Activated T-cell treated with anti-CD3 and anti-CD28 coated beads, Interleukin-2, amount 50 U/mL, for 72 hours (primary cell): ENCODE measurements at regions not wholly inside any gene's neighbourhood (a gene's known extent, or its start where the extent isn't known, plus 50 kb on each side); places are given as distances from the start of the nearest gene placed in this dataset.
"Not testable (repeated sequence)": the region's sequence is repeated elsewhere in the genome, so short reads cannot be mapped to it uniquely, and the experiment has no call there.

Experiments used
- ATAC-seq, 2 donors: fragments of 150-1000 bp; cut with Tn5 transposase; replicated peaks in 1 of 2; 2 replicates each; pipeline ENCODE4 v1.10.0; 2021; ENCODE audit warnings: moderate library complexity in 2 of 2, mild to moderate bottlenecking in 1 of 2
- DNase-seq, 2 donors: peaks; one replicate each; pipeline ENCODE4 v3.0.0; 2021 to 2022; ENCODE audit warnings: mixed read lengths in 1 of 2
- H3K27ac Mint-ChIP-seq: one replicate; pipeline ENCODE4 v1.8.0; 2022; ENCODE audit warnings: mild to moderate bottlenecking, moderate library complexity, mixed read lengths
- H3K27me3 Mint-ChIP-seq: one replicate; pipeline ENCODE4 v1.8.0; 2022; ENCODE audit warnings: low read depth, mixed read lengths
- H3K36me3 Mint-ChIP-seq, 2 donors: one replicate each; pipeline ENCODE4 v1.8.0; 2022; ENCODE audit warnings: mixed read lengths in 2 of 2, mild to moderate bottlenecking in 1 of 2; ENCODE audit not compliant: insufficient read depth in 2 of 2
- H3K4me1 Mint-ChIP-seq: one replicate; pipeline ENCODE4 v1.8.0; 2022; ENCODE audit warnings: low read depth, mixed read lengths
- H3K4me3 Mint-ChIP-seq, 2 donors: one replicate each; pipeline ENCODE4 v1.8.0; 2022; ENCODE audit warnings: mild to moderate bottlenecking in 2 of 2, mixed read lengths in 2 of 2, moderate library complexity in 2 of 2
- H3K9me3 Mint-ChIP-seq, 2 donors: one replicate each; pipeline ENCODE4 v1.8.0; 2022; ENCODE audit warnings: mixed read lengths in 2 of 2

DNA sequence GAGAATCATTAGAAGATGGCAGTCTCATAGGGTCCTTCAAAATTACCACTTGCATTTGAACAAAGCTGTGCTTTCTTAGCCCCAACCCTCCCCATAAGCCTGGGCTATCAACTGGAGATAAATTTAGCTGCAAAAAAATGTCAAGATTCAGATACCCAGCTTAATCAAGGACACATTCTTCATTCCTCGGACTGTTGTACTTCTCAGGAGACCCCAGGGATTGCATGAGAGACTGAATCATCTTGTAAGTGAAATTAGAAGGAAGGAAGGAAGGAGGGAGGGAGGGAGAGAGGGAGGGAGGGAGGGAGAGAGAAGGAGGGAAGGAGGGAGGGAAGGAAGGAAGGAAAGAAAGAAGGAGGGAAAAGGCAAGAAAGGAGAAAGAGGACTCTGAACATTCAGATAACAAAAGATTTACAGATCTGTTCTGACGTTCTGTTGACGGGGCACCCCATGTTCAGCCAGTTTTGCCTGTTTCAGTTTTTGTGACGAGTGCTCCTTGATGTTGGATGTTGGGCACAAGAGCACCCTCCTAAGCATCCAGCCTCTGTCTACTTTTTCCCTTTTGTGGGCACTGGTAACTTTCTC lies 498.7 kb downstream of the PREX1 start:
- Mint-ChIP-seq H3K9me3 (no peaks in the 10 kb centered on the region), H3K4me3 (no peak overlapping the region), H3K4me1 (no peaks in the 10 kb centered on the region), H3K36me3 (no peaks in the 10 kb centered on the region), H3K27ac (no peak overlapping the region), H3K27me3 (peaks cover 15% of the 10 kb centered on the region)
- DNase-seq (no peak), ATAC-seq (no peak)

DNA sequence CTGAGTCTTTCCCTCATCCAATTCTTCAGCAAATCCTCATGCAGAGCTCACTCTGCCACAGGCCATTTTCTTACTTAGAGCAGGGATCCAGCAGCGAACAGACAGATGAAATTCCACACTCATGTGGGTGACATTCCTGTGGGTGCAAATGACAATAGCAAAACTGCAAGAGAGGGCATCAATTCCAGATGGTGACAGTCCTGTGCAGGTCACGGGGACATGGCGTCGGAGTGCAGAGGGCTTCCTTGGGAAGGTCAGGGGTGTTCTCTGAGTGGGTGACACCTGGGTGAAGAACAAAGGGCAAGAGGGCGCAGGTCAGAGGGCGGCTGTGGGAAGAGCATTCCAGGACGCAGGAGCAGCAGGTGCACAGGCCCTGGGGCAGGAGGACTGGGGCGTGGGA lies 500.0 kb downstream of the PREX1 start:
- DNase-seq, H3K4me1 Mint-ChIP-seq, H3K9me3 Mint-ChIP-seq, H3K36me3 Mint-ChIP-seq, ATAC-seq, H3K4me3 Mint-ChIP-seq, H3K27ac Mint-ChIP-seq: not testable (repeated sequence)
- peaks cover 15% of the 10 kb centered on the region for H3K27me3 Mint-ChIP-seq

DNA sequence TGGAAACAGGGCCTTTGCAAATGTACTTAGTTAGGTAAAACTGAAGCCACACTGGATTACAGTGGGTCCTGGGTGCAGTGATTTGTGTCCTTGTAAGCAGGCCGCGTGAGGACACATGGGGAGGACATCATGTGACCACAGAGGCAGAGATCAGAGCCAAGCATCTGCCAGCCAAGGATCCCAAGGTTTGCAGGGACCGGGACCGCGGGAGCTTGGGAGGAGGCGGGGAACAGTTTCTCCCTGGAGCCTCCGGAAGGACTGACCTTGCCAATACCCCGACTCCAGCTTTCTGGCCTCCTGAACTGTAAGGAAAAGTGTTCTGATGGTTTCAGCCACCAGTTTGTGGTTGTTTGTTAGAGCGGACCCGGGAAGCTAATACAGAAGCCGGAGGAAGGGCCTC lies 500.9 kb downstream of the PREX1 start:
- DNase-seq (no peak), ATAC-seq (no peak)
- Mint-ChIP-seq H3K9me3 (no peaks in the 10 kb centered on the region), H3K4me1 (no peaks in the 10 kb centered on the region), H3K36me3 (no peaks in the 10 kb centered on the region), H3K4me3 (no peak overlapping the region), H3K27me3 (peaks cover 14% of the 10 kb centered on the region), H3K27ac (no peak overlapping the region)

DNA sequence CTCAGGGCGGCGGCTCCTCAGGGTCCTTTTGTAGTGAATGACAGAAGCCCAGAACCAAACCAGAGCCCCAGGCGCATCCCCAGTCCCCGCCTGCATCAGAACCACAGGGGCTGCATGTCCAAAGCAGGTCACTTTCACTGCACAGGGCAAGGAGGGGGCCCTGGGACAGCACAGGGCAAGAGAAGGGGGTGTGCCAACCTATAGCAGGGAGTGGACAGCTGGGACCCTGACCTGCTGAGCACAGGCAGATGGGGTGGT lies 501.4 kb downstream of the PREX1 start:
- Mint-ChIP-seq H3K9me3 (no peaks in the 10 kb centered on the region), H3K27me3 (peaks cover 11% of the 10 kb centered on the region), H3K27ac (no peak overlapping the region), H3K36me3 (no peaks in the 10 kb centered on the region), H3K4me3 (no peak overlapping the region), H3K4me1 (no peaks in the 10 kb centered on the region)
- ATAC-seq (no peak), DNase-seq (no peak)

DNA sequence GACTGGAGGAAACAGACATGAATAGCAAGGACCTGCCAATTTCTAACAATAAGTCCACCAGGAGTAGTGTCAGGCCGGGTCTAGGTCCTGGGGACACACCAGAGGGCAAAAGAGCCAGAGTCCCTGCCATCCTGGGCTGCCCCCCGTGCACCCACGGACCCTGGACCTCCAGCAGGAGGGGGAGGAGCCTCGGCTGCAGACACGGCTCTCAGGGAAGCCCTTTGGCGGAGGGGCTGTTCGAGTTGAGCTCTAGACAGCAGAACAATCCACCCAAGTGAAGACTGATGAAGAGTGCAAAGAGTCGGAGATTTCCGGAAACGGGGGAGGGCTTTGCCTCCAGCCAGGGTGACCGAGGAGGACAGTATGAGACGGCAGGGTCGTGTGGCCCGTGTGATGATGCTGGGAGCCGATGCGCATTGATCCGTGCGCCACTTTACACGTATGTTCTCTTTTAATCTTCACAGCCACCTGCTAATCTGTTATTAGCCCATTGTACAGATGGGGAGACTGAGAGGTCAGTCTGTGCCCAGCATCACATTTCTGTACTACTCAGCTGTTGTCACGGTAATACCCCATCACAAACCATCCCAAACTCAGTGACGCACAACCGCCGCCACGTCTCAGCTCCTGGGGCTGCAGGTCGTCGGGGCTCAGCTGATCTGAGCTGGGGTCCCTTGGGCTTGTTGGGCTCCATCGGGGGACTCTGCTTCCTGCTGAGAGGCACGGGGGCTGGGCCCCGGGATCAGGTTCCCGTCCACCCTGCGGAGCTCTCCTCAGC lies 502.0 kb downstream of the PREX1 start:
- Mint-ChIP-seq H3K9me3 (no peaks in the 10 kb centered on the region), H3K4me1 (no peaks in the 10 kb centered on the region)
- no peak for ATAC-seq

DNA sequence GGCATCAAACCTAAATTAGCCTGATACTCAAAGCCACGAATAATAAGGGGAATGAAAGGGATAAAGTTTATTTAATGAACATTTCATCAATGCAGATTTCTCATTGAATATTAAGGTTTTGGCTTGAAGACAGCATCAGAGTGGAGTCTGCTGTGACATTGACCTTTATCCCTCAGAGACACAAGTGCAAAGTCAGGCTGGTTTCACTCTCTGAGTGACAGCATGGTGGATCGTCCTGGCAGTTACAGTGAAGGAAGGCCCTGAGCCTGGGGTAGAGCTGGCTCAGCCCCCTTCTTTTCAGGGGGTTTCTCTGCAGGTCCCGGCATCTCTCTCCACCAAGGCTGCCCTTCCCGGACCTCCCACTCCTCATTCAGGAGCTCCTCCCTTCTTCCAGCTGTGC lies 503.1 kb downstream of the PREX1 start:
- Mint-ChIP-seq H3K4me3 (no peak overlapping the region), H3K4me1 (no peaks in the 10 kb centered on the region), H3K9me3 (no peaks in the 10 kb centered on the region), H3K27me3 (peaks cover 11% of the 10 kb centered on the region), H3K27ac (no peak overlapping the region), H3K36me3 (no peaks in the 10 kb centered on the region)
- ATAC-seq = no peak
- no peak for DNase-seq

More for the DNA sequence above, 502.0 kb downstream of the PREX1 start:
- Mint-ChIP-seq H3K27me3 (peaks cover 11% of the 10 kb centered on the region), H3K36me3 (no peaks in the 10 kb centered on the region), H3K27ac (no peak overlapping the region), H3K4me3 (no peak overlapping the region)
- DNase-seq = no peak

DNA sequence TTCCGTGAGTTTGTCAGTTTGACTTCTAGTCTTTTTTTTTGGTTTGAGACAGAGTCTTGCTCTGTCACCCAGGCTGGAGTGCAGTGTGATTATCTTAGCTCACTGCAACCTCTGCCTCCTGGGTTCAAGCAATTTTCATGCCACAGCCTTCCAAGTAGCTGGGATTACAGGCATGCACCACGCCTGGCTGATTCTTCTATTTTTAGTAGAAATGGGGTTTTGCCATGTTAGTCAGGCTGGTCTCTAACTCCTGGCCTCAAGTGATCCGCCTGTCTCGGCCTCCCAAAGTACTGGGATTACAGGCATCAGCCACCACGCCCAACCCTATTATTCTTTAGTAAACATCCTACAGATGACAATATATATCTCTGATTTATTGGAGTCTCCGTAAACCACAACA lies 506.5 kb downstream of the PREX1 start:
- Mint-ChIP-seq H3K27me3 (peaks cover 5% of the 10 kb centered on the region), H3K4me1 (no peaks in the 10 kb centered on the region), H3K36me3 (no peaks in the 10 kb centered on the region), H3K4me3 (no peak overlapping the region), H3K27ac (no peak overlapping the region), H3K9me3 (no peaks in the 10 kb centered on the region)
- DNase-seq (no peak), ATAC-seq (no peak)

DNA sequence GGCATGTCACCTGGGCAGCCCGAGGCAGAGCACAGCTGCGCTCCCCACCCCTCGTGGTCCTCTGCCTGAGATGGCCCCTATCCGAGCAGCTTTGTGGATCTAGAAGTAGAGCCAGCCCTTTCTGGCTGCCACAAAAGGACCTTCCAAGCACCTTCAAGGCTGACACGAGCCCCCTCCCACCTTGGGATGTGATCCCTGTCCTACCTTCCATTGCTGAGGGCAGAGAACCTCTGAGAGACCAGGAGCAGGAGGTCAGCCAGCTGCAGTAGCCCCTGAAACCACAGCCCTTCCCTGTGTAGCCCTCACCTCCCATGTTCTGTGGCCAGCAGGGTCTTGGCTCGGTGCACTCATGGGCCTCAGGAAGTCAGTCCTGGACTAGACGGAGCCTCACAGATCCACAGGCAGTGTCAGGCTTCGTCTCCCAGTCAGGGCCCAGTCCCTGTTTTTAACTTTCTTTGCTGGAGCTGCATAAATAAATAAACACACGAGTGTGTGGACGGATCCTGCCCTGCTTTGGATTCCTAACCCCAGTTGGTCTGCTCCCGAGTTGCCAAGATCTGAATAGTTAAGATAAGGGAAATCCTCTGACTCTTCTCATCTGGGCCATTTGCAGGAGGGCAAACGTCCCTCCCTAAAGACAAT lies 507.7 kb downstream of the PREX1 start:
- Mint-ChIP-seq H3K36me3 (no peaks in the 10 kb centered on the region), H3K27me3 (peaks cover 1% of the 10 kb centered on the region), H3K4me3 (no peak overlapping the region), H3K27ac (no peak overlapping the region), H3K4me1 (no peaks in the 10 kb centered on the region), H3K9me3 (no peaks in the 10 kb centered on the region)
- ATAC-seq = no peak
- no peak for DNase-seq

DNA sequence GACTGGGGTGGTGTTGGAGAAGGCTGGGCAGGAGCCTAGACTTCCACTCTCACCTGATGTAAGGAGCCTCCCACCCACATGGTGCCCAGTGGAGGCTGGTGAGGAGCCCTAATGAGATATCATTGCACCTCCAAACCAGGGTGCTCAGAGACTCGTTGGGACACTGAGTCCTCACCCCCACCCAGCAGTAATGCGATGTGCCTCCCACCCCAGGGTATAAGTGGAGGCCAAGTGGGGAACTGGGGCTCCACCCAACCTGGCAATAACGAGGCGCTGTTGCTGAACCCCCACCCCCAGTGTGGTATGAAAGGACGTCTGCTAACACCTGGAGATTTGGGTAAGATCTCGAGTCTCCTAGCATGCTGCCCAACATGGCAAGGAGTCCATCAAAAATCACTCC lies 510.2 kb downstream of the PREX1 start:
- Mint-ChIP-seq H3K27ac (no peak overlapping the region), H3K36me3 (no peaks in the 10 kb centered on the region), H3K4me1 (no peaks in the 10 kb centered on the region)

DNA sequence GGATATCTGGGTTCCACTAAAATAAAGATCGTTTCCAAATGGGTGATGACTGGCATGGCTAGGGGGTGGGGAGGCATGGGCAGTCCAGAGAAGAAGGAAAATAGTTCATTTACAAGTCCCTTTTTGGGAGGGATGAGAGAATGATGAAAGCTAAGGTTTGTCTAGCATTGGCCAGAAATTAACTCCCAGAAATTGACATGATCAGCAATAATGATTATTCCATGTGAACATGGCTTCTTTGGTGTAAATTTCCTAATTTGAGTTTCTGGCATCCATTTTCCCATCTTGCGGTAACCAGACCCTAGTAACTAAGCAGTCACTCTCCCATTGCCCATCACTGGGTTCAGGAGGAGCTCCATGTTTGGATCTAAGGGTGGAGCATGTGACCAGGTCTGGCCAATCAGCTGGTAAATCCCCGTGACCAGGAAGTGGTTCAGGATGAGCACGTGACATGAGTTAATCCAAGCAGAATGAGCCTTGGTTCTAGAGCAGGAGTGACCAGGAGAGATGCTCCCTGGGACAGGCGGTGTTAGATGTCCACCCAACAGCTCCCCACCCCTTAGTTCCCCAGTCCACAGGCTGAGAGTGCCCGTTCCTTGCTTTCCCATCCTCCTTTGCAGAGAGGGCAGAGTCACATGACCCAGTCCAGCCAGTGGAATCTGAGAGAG lies 512.7 kb downstream of the PREX1 start:
- H3K36me3 Mint-ChIP-seq = no peaks in the 10 kb centered on the region

More for the DNA sequence above, 510.2 kb downstream of the PREX1 start:
- H3K4me3 Mint-ChIP-seq = no peak overlapping the region
- ATAC-seq = no peak
- no peaks in the 10 kb centered on the region for H3K9me3 Mint-ChIP-seq
- DNase-seq = no peak
- H3K27me3 Mint-ChIP-seq = no peaks in the 10 kb centered on the region

DNA sequence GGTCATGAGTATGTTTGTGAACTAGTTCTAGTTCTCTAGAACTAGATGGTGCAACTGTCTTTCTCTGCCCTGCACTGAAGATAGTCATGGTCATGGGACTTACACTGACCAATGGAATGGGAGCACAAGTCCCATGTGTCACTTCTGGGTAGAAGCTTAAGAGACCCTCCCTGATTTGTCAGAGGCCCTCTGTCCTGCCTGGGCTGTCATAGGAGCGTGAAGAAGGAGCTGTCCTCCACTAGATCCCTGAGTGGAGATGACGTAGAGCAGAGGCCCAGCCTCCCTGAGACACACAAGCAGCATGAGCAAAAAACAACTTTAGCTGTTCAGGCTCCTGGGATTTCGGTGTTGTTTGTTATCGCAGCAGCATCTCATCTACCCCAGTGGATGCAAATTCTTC lies 514.5 kb downstream of the PREX1 start:
- ATAC-seq (no peak), DNase-seq (no peak)
- Mint-ChIP-seq H3K27me3 (peaks cover 6% of the 10 kb centered on the region), H3K9me3 (no peaks in the 10 kb centered on the region), H3K4me3 (no peak overlapping the region), H3K36me3 (no peaks in the 10 kb centered on the region), H3K27ac (no peak overlapping the region), H3K4me1 (no peaks in the 10 kb centered on the region)

More for the DNA sequence above, 512.7 kb downstream of the PREX1 start:
- DNase-seq = no peak
- Mint-ChIP-seq H3K27me3 (no peaks in the 10 kb centered on the region), H3K9me3 (no peaks in the 10 kb centered on the region), H3K27ac (no peak overlapping the region), H3K4me1 (no peaks in the 10 kb centered on the region), H3K4me3 (no peak overlapping the region)
- ATAC-seq = no peak

DNA sequence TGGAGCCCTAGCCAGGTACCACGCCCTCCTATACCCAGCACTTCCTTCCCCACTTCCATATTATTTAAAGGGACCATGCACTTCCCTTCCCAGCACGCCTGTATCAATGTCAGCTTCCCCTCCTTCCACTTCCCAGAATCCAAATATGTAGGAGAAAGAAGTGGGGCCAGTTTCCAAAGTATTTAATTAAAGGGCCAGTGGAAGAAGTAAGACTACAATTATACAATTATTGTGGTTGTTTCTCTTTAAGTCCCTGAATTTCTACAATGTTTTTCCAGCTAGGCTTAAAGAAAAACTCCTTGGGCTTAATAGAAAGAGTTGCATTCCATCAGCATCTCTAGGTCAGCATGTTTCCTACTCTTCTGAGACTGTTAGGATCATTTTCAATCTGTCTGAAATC lies 515.8 kb downstream of the PREX1 start:
- Mint-ChIP-seq H3K4me1 (no peaks in the 10 kb centered on the region), H3K27ac (no peak overlapping the region), H3K36me3 (no peaks in the 10 kb centered on the region), H3K4me3 (no peak overlapping the region), H3K9me3 (no peaks in the 10 kb centered on the region), H3K27me3 (peaks cover 6% of the 10 kb centered on the region)
- ATAC-seq = no peak
- DNase-seq = no peak

DNA sequence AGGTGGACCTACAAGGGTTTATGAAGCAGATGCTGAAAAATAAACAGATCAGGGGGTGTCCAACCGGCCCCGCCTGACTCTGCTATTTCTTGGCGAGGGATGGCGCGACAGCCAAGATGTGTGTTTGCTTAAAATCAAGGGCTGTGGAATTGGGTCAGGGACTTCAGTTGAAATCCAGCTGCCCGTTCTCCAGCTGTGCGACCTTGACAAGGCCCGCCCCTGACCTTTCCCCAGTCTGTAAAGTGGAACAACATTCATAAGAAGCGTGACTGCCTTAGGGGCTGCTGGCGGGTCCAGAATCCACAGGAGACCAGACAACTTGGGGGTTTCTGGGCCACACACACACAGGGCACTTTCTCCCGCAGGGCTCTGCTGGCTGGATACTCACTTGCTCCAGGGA lies 517.5 kb downstream of the PREX1 start:
- H3K27me3 Mint-ChIP-seq = peaks cover 6% of the 10 kb centered on the region
- no peaks in the 10 kb centered on the region for H3K4me1 Mint-ChIP-seq
- ATAC-seq (no peak), DNase-seq (no peak)
- H3K27ac Mint-ChIP-seq = no peak overlapping the region
- H3K36me3 Mint-ChIP-seq = no peaks in the 10 kb centered on the region
- H3K9me3 Mint-ChIP-seq = no peaks in the 10 kb centered on the region
- H3K4me3 Mint-ChIP-seq = no peak overlapping the region
